SK-N-SH (cell line): ENCODE measurements at regions not wholly inside any gene's neighbourhood (a gene's known extent, or its start where the extent isn't known, plus 50 kb on each side); places are given as distances from the start of the nearest gene placed in this dataset.

Experiments
- CTCF ChIA-PET: fragments of 300-600, 350-600 bp; formaldehyde crosslinking; extraction: SDS; loops from one replicate; lab custom pipeline; 2021; lab: Yijun Ruan, JAX
- POLR2A ChIA-PET: fragments of 350-600 bp; sonication (Branson Sonifier 250); formaldehyde crosslinking; extraction: SDS; loops from one replicate; lab custom pipeline; 2020; ENCODE audit warnings: antibody characterized with exemption, inconsistent platforms; lab: Yijun Ruan, JAX
- DNase-seq: peaks from one replicate; pipeline ENCODE4 v3.0.0; 2012
- H2AFZ ChIP-seq: fragments of 200-600 bp; sonication (generic); 2 replicates; pipeline ENCODE4 v1.8.1; 2016; ENCODE audit warnings: antibody characterized with exemption, mild to moderate bottlenecking, low read depth
- H3F3A ChIP-seq: fragments of 200-600 bp; sonication (generic); replicated peaks from 2 replicates; pipeline ENCODE3; 2016; ENCODE audit warnings: antibody characterized with exemption, mild to moderate bottlenecking; ENCODE audit not compliant: insufficient read depth
- H3K27ac ChIP-seq, 2 experiments: fragments of 200-500 bp in 1 of 2; fragments of 200-600 bp in 1 of 2; sonication (Bioruptor generic) in 1 of 2; sonication (generic), shearing (Covaris generic) in 1 of 2; 2 replicates each; pipeline versions ENCODE4 v1.5.1 to v1.6.1; 2014 to 2016; ENCODE audit warnings: low read depth in 2 of 2, inconsistent platforms in 1 of 2, low read length in 1 of 2, mild to moderate bottlenecking in 1 of 2, mixed read lengths in 1 of 2
- H3K27me3 ChIP-seq: fragments of 200-600 bp; sonication (generic), shearing (Covaris generic); 2 replicates; pipeline ENCODE4 v1.6.1; 2016; ENCODE audit warnings: mixed run types; ENCODE audit not compliant: insufficient read depth
- H3K36me3 ChIP-seq, 2 experiments: fragments of 200-500 bp in 1 of 2; fragments of 200-600 bp in 1 of 2; sonication (Bioruptor generic) in 1 of 2; sonication (generic) in 1 of 2; replicated peaks in 1 of 2; 2 replicates each; pipeline versions ENCODE3 to v1.5.1; 2014 to 2016; ENCODE audit warnings: low read length in 1 of 2, mild to moderate bottlenecking in 1 of 2; ENCODE audit not compliant: insufficient read depth in 2 of 2, control insufficient read depth in 1 of 2
- H3K4me1 ChIP-seq, 2 experiments: fragments of 200-500 bp in 1 of 2; fragments of 200-600 bp in 1 of 2; sonication (Bioruptor generic) in 1 of 2; sonication (generic), shearing (Covaris generic) in 1 of 2; 2 replicates each; pipeline versions ENCODE4 v1.5.1 to v1.6.1; 2014 to 2016; ENCODE audit warnings: low read depth in 1 of 2, low read length in 1 of 2, mixed run types in 1 of 2; ENCODE audit not compliant: insufficient read depth in 2 of 2, control insufficient read depth in 1 of 2
- H3K4me2 ChIP-seq: fragments of 200-600 bp; sonication (generic), shearing (Covaris generic); 2 replicates; pipeline ENCODE4 v1.6.1; 2017; ENCODE audit warnings: mixed run types
- H3K4me3 ChIP-seq, 2 experiments: fragments of 200-500 bp in 1 of 2; fragments of 200-600 bp in 1 of 2; sonication (Bioruptor generic) in 1 of 2; sonication (generic), shearing (Covaris generic) in 1 of 2; 2 replicates each; pipeline versions ENCODE4 v1.5.1 to v1.8.1; 2014 to 2016; ENCODE audit warnings: low read depth in 2 of 2, inconsistent platforms in 1 of 2, low read length in 1 of 2, mild to moderate bottlenecking in 1 of 2, mixed read lengths in 1 of 2, moderate library complexity in 1 of 2
- H3K79me2 ChIP-seq: fragments of 200-600 bp; sonication (generic); 2 replicates; pipeline ENCODE4 v1.8.1; 2017; ENCODE audit warnings: mild to moderate bottlenecking; ENCODE audit not compliant: insufficient read depth
- H3K9ac ChIP-seq: fragments of 200-600 bp; sonication (generic); 2 replicates; pipeline ENCODE4 v1.6.1; 2017; ENCODE audit warnings: mixed run types
- H3K9me2 ChIP-seq: fragments of 200-600 bp; sonication (generic); 2 replicates; pipeline ENCODE4 v1.6.1; 2017; ENCODE audit warnings: mixed run types
- H3K9me3 ChIP-seq: fragments of 200-600 bp; sonication (generic); 2 replicates; pipeline ENCODE4 v1.6.1; 2017; ENCODE audit warnings: mixed run types, mild to moderate bottlenecking, moderate library complexity
- H4K20me1 ChIP-seq: fragments of 200-600 bp; sonication (generic); 2 replicates; pipeline ENCODE4 v1.6.1; 2017; ENCODE audit warnings: mild to moderate bottlenecking, mixed run types; ENCODE audit not compliant: insufficient read depth
- ELF1 ChIP-seq: IDR thresholded peaks from 2 replicates; pipeline ENCODE4 v1.4.0; 2012
- EP300 ChIP-seq, 2 experiments: IDR thresholded peaks; 2 replicates each; pipeline versions ENCODE4 v1.4.0 to v1.6.1; 2012; ENCODE audit warnings: borderline replicate concordance in 1 of 2, low read depth in 1 of 2, low read length in 1 of 2
- FOSL2 ChIP-seq: IDR thresholded peaks from 2 replicates; pipeline ENCODE4 v1.4.0; 2012; ENCODE audit warnings: low read depth, mild to moderate bottlenecking, moderate library complexity, borderline replicate concordance
- FOXJ3 ChIP-seq: sonication (generic); formaldehyde crosslinking; IDR thresholded peaks from 2 replicates; pipeline ENCODE4 v1.5.1; 2020; ENCODE audit warnings: mild to moderate bottlenecking, missing genetic modification reagents
- FOXM1 ChIP-seq: IDR thresholded peaks from 2 replicates; pipeline ENCODE4 v1.4.0; 2012; ENCODE audit warnings: low read depth, mild to moderate bottlenecking
- NFIC ChIP-seq: IDR thresholded peaks from 2 replicates; pipeline ENCODE4 v1.4.0; 2012; ENCODE audit warnings: borderline replicate concordance
- RCOR1 ChIP-seq: fragments of 150-350 bp; IDR thresholded peaks from 2 replicates; pipeline ENCODE4 v1.6.1; 2017; ENCODE audit warnings: antibody characterized with exemption, low read length
- SMC3 ChIP-seq: IDR thresholded peaks from 2 replicates; pipeline ENCODE4 v1.6.1; 2012; ENCODE audit warnings: low read depth, low read length, improper control_type of control experiment
- TAF1 ChIP-seq: IDR thresholded peaks from 2 replicates; pipeline ENCODE4 v1.6.1; 2012; ENCODE audit warnings: low read depth, mild to moderate bottlenecking, low read length, moderate library complexity, borderline replicate concordance
- TCF12 ChIP-seq: IDR thresholded peaks from 2 replicates; pipeline ENCODE4 v1.4.0; 2012
- WGBS: methylation state at CpG from one replicate; pipeline ENCODE4 v1.1.6; 2017; ENCODE audit warnings: low lambda C conversion rate; 5-methylcytosine and 5-hydroxymethylcytosine counted together
- TF ChIP-seq, protein P1 (sequence below): IDR thresholded peaks from 2 replicates; pipeline ENCODE4 v1.4.0; 2012; ENCODE audit warnings: low read depth, borderline replicate concordance
- TF ChIP-seq, protein P2 (sequence below): IDR thresholded peaks from 2 replicates; pipeline ENCODE4 v1.6.1; 2012; ENCODE audit warnings: mild to moderate bottlenecking, low read depth, low read length, moderate library complexity
- TF ChIP-seq, protein P3 (sequence below): IDR thresholded peaks from 2 replicates; pipeline ENCODE4 v1.4.0; 2012; ENCODE audit warnings: low read depth
- TF ChIP-seq, protein P4 (sequence below): IDR thresholded peaks from 2 replicates; pipeline ENCODE4 v1.4.0; 2012; ENCODE audit warnings: low read depth, borderline replicate concordance

DNA sequence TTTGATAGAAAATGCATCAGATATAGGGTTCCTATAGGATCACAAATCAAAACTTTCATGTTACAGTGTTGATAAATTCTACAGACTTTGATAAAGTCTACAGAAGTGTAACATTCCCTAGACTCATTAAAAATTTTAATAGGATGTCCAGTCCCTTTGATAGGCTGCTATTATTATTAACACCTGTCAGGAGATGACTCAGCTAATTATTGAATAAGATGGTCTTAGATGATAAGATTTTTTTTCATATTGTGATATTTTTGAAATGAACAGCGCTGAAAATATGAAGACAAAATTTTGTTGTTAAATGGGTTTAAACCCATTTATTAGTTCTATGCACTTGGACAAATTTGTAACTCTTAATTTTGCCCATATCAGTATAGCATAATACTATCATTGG is 356.8 kb upstream of the SLITRK1 start:
- H3K4me2 ChIP-seq: no peak overlapping the region
- H3K9me2 ChIP-seq: no peaks in the 10 kb centered on the region
- H3K4me3 ChIP-seq: no peak overlapping the region
- no peaks in the 10 kb centered on the region for H3K9me3 ChIP-seq
- no peaks in the 10 kb centered on the region for H4K20me1 ChIP-seq
- TF ChIP-seq SMC3: no peak
- TF ChIP-seq TAF1: no peak
- TF ChIP-seq, protein P1, sequence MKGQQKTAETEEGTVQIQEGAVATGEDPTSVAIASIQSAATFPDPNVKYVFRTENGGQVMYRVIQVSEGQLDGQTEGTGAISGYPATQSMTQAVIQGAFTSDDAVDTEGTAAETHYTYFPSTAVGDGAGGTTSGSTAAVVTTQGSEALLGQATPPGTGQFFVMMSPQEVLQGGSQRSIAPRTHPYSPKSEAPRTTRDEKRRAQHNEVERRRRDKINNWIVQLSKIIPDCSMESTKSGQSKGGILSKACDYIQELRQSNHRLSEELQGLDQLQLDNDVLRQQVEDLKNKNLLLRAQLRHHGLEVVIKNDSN: no peak
- no peak for TF ChIP-seq RCOR1
- no peak for TF ChIP-seq TCF12
- TF ChIP-seq, protein P2, sequence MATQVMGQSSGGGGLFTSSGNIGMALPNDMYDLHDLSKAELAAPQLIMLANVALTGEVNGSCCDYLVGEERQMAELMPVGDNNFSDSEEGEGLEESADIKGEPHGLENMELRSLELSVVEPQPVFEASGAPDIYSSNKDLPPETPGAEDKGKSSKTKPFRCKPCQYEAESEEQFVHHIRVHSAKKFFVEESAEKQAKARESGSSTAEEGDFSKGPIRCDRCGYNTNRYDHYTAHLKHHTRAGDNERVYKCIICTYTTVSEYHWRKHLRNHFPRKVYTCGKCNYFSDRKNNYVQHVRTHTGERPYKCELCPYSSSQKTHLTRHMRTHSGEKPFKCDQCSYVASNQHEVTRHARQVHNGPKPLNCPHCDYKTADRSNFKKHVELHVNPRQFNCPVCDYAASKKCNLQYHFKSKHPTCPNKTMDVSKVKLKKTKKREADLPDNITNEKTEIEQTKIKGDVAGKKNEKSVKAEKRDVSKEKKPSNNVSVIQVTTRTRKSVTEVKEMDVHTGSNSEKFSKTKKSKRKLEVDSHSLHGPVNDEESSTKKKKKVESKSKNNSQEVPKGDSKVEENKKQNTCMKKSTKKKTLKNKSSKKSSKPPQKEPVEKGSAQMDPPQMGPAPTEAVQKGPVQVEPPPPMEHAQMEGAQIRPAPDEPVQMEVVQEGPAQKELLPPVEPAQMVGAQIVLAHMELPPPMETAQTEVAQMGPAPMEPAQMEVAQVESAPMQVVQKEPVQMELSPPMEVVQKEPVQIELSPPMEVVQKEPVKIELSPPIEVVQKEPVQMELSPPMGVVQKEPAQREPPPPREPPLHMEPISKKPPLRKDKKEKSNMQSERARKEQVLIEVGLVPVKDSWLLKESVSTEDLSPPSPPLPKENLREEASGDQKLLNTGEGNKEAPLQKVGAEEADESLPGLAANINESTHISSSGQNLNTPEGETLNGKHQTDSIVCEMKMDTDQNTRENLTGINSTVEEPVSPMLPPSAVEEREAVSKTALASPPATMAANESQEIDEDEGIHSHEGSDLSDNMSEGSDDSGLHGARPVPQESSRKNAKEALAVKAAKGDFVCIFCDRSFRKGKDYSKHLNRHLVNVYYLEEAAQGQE: no peak
- TF ChIP-seq ELF1: no peak
- no peak for TF ChIP-seq FOXM1
- TF ChIP-seq FOSL2: no peak
- no peak for TF ChIP-seq NFIC
- TF ChIP-seq FOXJ3 (CRISPR knock-in tag): no peak
- TF ChIP-seq, protein P3, sequence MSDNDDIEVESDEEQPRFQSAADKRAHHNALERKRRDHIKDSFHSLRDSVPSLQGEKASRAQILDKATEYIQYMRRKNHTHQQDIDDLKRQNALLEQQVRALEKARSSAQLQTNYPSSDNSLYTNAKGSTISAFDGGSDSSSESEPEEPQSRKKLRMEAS: no peak
- TF ChIP-seq EP300 (IDR thresholded peaks at IDR 0.05; ENCODE audit: borderline replicate concordance in 1 of 2, low read depth in 1 of 2, low read length in 1 of 2): no peak
- TF ChIP-seq, protein P4, sequence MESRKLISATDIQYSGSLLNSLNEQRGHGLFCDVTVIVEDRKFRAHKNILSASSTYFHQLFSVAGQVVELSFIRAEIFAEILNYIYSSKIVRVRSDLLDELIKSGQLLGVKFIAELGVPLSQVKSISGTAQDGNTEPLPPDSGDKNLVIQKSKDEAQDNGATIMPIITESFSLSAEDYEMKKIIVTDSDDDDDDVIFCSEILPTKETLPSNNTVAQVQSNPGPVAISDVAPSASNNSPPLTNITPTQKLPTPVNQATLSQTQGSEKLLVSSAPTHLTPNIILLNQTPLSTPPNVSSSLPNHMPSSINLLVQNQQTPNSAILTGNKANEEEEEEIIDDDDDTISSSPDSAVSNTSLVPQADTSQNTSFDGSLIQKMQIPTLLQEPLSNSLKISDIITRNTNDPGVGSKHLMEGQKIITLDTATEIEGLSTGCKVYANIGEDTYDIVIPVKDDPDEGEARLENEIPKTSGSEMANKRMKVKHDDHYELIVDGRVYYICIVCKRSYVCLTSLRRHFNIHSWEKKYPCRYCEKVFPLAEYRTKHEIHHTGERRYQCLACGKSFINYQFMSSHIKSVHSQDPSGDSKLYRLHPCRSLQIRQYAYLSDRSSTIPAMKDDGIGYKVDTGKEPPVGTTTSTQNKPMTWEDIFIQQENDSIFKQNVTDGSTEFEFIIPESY: no peak
- no peak overlapping the region for H3K27ac ChIP-seq
- no peaks in the 10 kb centered on the region for H3F3A ChIP-seq
- no peaks in the 10 kb centered on the region for H3K27me3 ChIP-seq
- ChIA-PET POLR2A (no interaction called here), CTCF (no interaction called here)
- H3K4me1 ChIP-seq: no peaks in the 10 kb centered on the region
- no peak for DNase-seq
- H3K36me3 ChIP-seq: no peaks in the 10 kb centered on the region
- WGBS: 64% methylated on average over 1 of the region's 1 CpG
- no peak overlapping the region for H2AFZ ChIP-seq
- no peaks in the 10 kb centered on the region for H3K79me2 ChIP-seq
- no peak overlapping the region for H3K9ac ChIP-seq
